HCT116 (cell line): ENCODE measurements at regions not wholly inside any gene's neighbourhood (a gene's known extent, or its start where the extent isn't known, plus 50 kb on each side); places are given as distances from the start of the nearest gene placed in this dataset.

Experiments
- ATAC-seq: fragments of 200-7000 bp; cut with Tn5 transposase; 2 replicates; pipeline ENCODE4 v1.9.1; 2020; ENCODE audit warnings: mild to moderate bottlenecking, moderate library complexity
- BruUV-seq: library from RNA; stranded (reverse); fragments of 400-500 nt; replicated peaks from 2 replicates; lab custom pipeline; 2021; lab: Mats Ljungman, UMichigan
- CTCF ChIA-PET: fragments of 300-600 bp; sonication (Branson Sonifier 250); formaldehyde crosslinking; loops from one replicate; lab custom pipeline; 2021; ENCODE audit warnings: antibody characterized with exemption; lab: Charles Lee
- POLR2A ChIA-PET: fragments of 300-600, 350-600 bp; sonication (Branson Sonifier 250); formaldehyde crosslinking; loops from one replicate; lab custom pipeline; 2021; ENCODE audit warnings: antibody characterized with exemption; lab: Charles Lee
- RAD21 ChIA-PET, 2 experiments: fragments of 300-600 bp; sonication (Branson Sonifier 250); formaldehyde crosslinking; loops; one replicate each; lab custom pipeline; 2023; ENCODE audit warnings: low total read pairs in 2 of 2; ENCODE audit not compliant: uncharacterized antibody in 2 of 2, unreplicated experiment in 2 of 2, low non-redundant PET in 1 of 2; lab: Charles Lee
- DNase-seq: peaks from one replicate; pipeline ENCODE4 v3.0.0-alpha.2; 2010; ENCODE audit warnings: low read depth, low spot score
- H2AFZ ChIP-seq: fragments of 200-600 bp; shearing (Covaris generic), sonication (generic); 2 replicates; pipeline ENCODE4 v1.6.1; 2017; ENCODE audit warnings: low read depth, mixed run types, mixed read lengths, antibody characterized with exemption, low read length; ENCODE audit not compliant: poor library complexity, severe bottlenecking
- H3K27ac ChIP-seq: 2 replicates; pipeline ENCODE4 v1.5.1; 2012; ENCODE audit warnings: low read depth, low read length
- H3K27me3 ChIP-seq: fragments of 200-600 bp; sonication (generic); 2 replicates; pipeline ENCODE4 v1.6.1; 2016; ENCODE audit warnings: mixed run types, low read length, mixed read lengths; ENCODE audit not compliant: insufficient read depth
- H3K36me3 ChIP-seq, 2 experiments: fragments of 200-500 bp in 1 of 2; fragments of 200-600 bp in 1 of 2; sonication (Bioruptor generic) in 1 of 2; sonication (generic) in 1 of 2; 2 replicates each; pipeline versions ENCODE4 v1.5.1 to v1.6.1; 2014 to 2016; ENCODE audit warnings: low read length in 2 of 2, inconsistent platforms in 1 of 2, mixed read lengths in 1 of 2, mixed run types in 1 of 2; ENCODE audit not compliant: insufficient read depth in 2 of 2, control insufficient read depth in 1 of 2
- H3K4me1 ChIP-seq, 2 experiments: fragments of 200-600 bp in 1 of 2; sonication (generic) in 1 of 2; 2 replicates each; pipeline versions ENCODE4 v1.5.1 to v1.6.1; 2012 to 2017; ENCODE audit warnings: low read length in 2 of 2, inconsistent platforms in 1 of 2, mild to moderate bottlenecking in 1 of 2, mixed read lengths in 1 of 2, mixed run types in 1 of 2, moderate library complexity in 1 of 2; ENCODE audit not compliant: insufficient read depth in 2 of 2, control insufficient read depth in 1 of 2
- H3K4me2 ChIP-seq: fragments of 200-600 bp; sonication (generic); 2 replicates; pipeline ENCODE4 v1.6.1; 2017; ENCODE audit warnings: mixed run types, low read length, mixed read lengths
- H3K4me3 ChIP-seq, 2 experiments: fragments of 200-600 bp in 1 of 2; sonication (generic) in 1 of 2; replicated peaks in 1 of 2; 2 replicates each; pipeline ENCODE4 v1.5.1; 2011 to 2016; ENCODE audit warnings: low read length in 2 of 2, control low read depth in 1 of 2, low read depth in 1 of 2, mild to moderate bottlenecking in 1 of 2, mixed read lengths in 1 of 2, mixed run types in 1 of 2
- H3K79me2 ChIP-seq: fragments of 200-600 bp; sonication (generic); 2 replicates; pipeline ENCODE4 v1.6.1; 2017; ENCODE audit warnings: mild to moderate bottlenecking, mixed run types, low read length, moderate library complexity, mixed read lengths; ENCODE audit not compliant: insufficient read depth
- H3K9ac ChIP-seq: fragments of 200-600 bp; sonication (generic); 2 replicates; pipeline ENCODE4 v1.6.1; 2016; ENCODE audit warnings: low read length, mixed read lengths
- H3K9me2 ChIP-seq: fragments of 200-600 bp; sonication (generic), shearing (Covaris generic); 2 replicates; pipeline ENCODE4 v1.6.1; 2017; ENCODE audit warnings: mixed run types, mild to moderate bottlenecking, moderate library complexity; ENCODE audit not compliant: insufficient read depth
- H3K9me3 ChIP-seq, 2 experiments: fragments of 200-500 bp in 1 of 2; fragments of 200-600 bp in 1 of 2; sonication (Bioruptor generic) in 1 of 2; sonication (generic) in 1 of 2; 2 replicates each; pipeline ENCODE4 v1.6.1; 2014 to 2017; ENCODE audit warnings: low read length in 2 of 2, mixed read lengths in 2 of 2, inconsistent platforms in 1 of 2, low read depth in 1 of 2, mild to moderate bottlenecking in 1 of 2, mixed run types in 1 of 2, moderate library complexity in 1 of 2; ENCODE audit not compliant: control insufficient read depth in 1 of 2, insufficient read depth in 1 of 2
- H4K20me1 ChIP-seq: fragments of 200-600 bp; sonication (generic), shearing (Covaris generic); 2 replicates; pipeline ENCODE4 v1.6.1; 2017; ENCODE audit warnings: mixed run types, mild to moderate bottlenecking, moderate library complexity; ENCODE audit not compliant: insufficient read depth
- EGR1 ChIP-seq: IDR thresholded peaks from 2 replicates; pipeline ENCODE4 v1.6.1; 2012; ENCODE audit warnings: low read depth
- EZH2 ChIP-seq: fragments of 200-600 bp; sonication (generic); IDR thresholded peaks from 2 replicates; pipeline ENCODE4 v1.6.1; 2017; ENCODE audit warnings: antibody characterized with exemption, mixed run types
- EZH2phosphoT487 ChIP-seq: fragments of 200-600 bp; IDR thresholded peaks from 2 replicates; pipeline ENCODE4 v1.6.1; 2018; ENCODE audit warnings: antibody characterized with exemption, borderline replicate concordance
- JUND ChIP-seq: IDR thresholded peaks from 2 replicates; pipeline ENCODE4 v1.6.1; 2012
- MAX ChIP-seq: IDR thresholded peaks from 2 replicates; pipeline ENCODE4 v1.6.1; 2012
- POLR2AphosphoS5 ChIP-seq: IDR thresholded peaks from 2 replicates; pipeline ENCODE4 v1.6.1; 2011; ENCODE audit warnings: mild to moderate bottlenecking, low read depth, low read length, moderate library complexity
- REST ChIP-seq: IDR thresholded peaks from 2 replicates; pipeline ENCODE4 v1.6.1; 2012; ENCODE audit warnings: low read depth
- SIN3A ChIP-seq: IDR thresholded peaks from 2 replicates; pipeline ENCODE4 v1.6.1; 2012; ENCODE audit warnings: low read depth
- SP1 ChIP-seq: IDR thresholded peaks from 2 replicates; pipeline ENCODE4 v1.6.1; 2012; ENCODE audit warnings: low read depth
- SRF ChIP-seq: IDR thresholded peaks from 2 replicates; pipeline ENCODE4 v1.6.1; 2012; ENCODE audit warnings: low read depth
- intact Hi-C: fragments of 100-400 bp; cut with micrococcal nuclease; formaldehyde crosslinking; loops from 2 replicates; pipeline ENCODE4 v1.10.0; 2022

GRCh38 chr2:224134003-224134734, 95.1 kb upstream of the SERPINE2 start:
- Histone ChIP-seq H3K9ac (no peak overlapping the region), H3K4me3 (no peak overlapping the region), H3K4me2 (no peak overlapping the region), H3K9me2 (no peaks in the 10 kb centered on the region), H3K79me2 (no peaks in the 10 kb centered on the region), H3K27me3 (no peaks in the 10 kb centered on the region), H3K27ac (no peak overlapping the region), H3K9me3 (no peaks in the 10 kb centered on the region), H3K4me1 (no peaks in the 10 kb centered on the region), H2AFZ (no peak overlapping the region), H4K20me1 (no peaks in the 10 kb centered on the region), H3K36me3 (no peaks in the 10 kb centered on the region)
- no TSS peak for BruUV-seq
- no peak for TF ChIP-seq POLR2AphosphoS5
- ChIA-PET RAD21 (no interaction called here), CTCF (no interaction called here), POLR2A (interaction anchor here (2.0 kb wide), 1 partner anchor 12 kb away, joined by 5 read pairs; no protein-coding TSS in a partner anchor)
- intact Hi-C loops: no loop called here
- ATAC-seq (no peak), DNase-seq (no peak)

GRCh38 chr2:224133387-224133786, 94.3 kb upstream of the SERPINE2 start:
- CTCF ChIA-PET: no interaction called here
- TF ChIP-seq MAX: no peak
- no peak for TF ChIP-seq SRF
- no peak for TF ChIP-seq EZH2
- no peak for TF ChIP-seq JUND
- no peak for TF ChIP-seq REST
- TF ChIP-seq SIN3A: no peak
- no peak for TF ChIP-seq POLR2AphosphoS5
- TF ChIP-seq SP1: no peak
- TF ChIP-seq EGR1: no peak
- TF ChIP-seq EZH2phosphoT487: no peak

More at GRCh38 chr2:224133387-224133786, 94.3 kb upstream of the SERPINE2 start:
- BruUV-seq: no TSS peak
- ChIA-PET RAD21 (no interaction called here), POLR2A (interaction anchor here (2.0 kb wide), 1 partner anchor 13 kb away, joined by 5 read pairs; no protein-coding TSS in a partner anchor)
- ATAC-seq (no peak), DNase-seq (no peak)
- Histone ChIP-seq H3K4me3 (no peak overlapping the region), H4K20me1 (no peaks in the 10 kb centered on the region), H3K36me3 (no peaks in the 10 kb centered on the region), H2AFZ (no peak overlapping the region), H3K27me3 (no peaks in the 10 kb centered on the region), H3K27ac (no peak overlapping the region), H3K4me1 (no peaks in the 10 kb centered on the region), H3K9ac (no peak overlapping the region), H3K79me2 (no peaks in the 10 kb centered on the region), H3K9me3 (no peaks in the 10 kb centered on the region), H3K4me2 (no peak overlapping the region), H3K9me2 (no peaks in the 10 kb centered on the region)
- intact Hi-C loops: no loop called here
